Limb (tissue), 2 donors: ENCODE measurements at regions not wholly inside any gene's neighbourhood (a gene's known extent, or its start where the extent isn't known, plus 50 kb on each side); places are given as distances from the start of the nearest gene placed in this dataset.
"Not testable (repeated sequence)": the region's sequence is repeated elsewhere in the genome, so short reads cannot be mapped to it uniquely, and the experiment has no call there.

Experiments used
- DNase-seq, 2 donors: peaks; one replicate each; pipeline ENCODE4 v3.0.0-alpha.2; 2016; ENCODE audit errors: extremely low spot score in 2 of 2

GRCh38 chr3:94483403-94483802, 420.5 kb downstream of the NSUN3 start:
- DNase-seq = no peak

- no peak for DNase-seq
Measured at GRCh38 chr3:94494992-94495391, 432.1 kb downstream of the NSUN3 start.

GRCh38 chr3:94500146-94500545, 437.3 kb downstream of the NSUN3 start:
- no peak for DNase-seq

GRCh38 chr3:94507354-94507753, 444.5 kb downstream of the NSUN3 start:
- DNase-seq = not testable (repeated sequence)

GRCh38 chr3:94512876-94513275, 450.0 kb downstream of the NSUN3 start:
- DNase-seq = no peak

- no peak for DNase-seq
Measured at GRCh38 chr3:94513600-94513999, 450.7 kb downstream of the NSUN3 start.

GRCh38 chr3:94515983-94516382, 453.1 kb downstream of the NSUN3 start:
- DNase-seq = no peak

GRCh38 chr3:94520364-94520763, 457.5 kb downstream of the NSUN3 start:
- DNase-seq = no peak

GRCh38 chr3:94522488-94522887, 459.6 kb downstream of the NSUN3 start:
- no peak for DNase-seq

- no peak for DNase-seq
Measured at GRCh38 chr3:94524102-94524919, 461.4 kb downstream of the NSUN3 start.

- peak; percentile 20 to 36 for DNase-seq
Measured at GRCh38 chr3:94525043-94525442, 462.2 kb downstream of the NSUN3 start.

GRCh38 chr3:94529816-94530215, 467.0 kb downstream of the NSUN3 start:
- no peak for DNase-seq

GRCh38 chr3:94532951-94533350, 470.1 kb downstream of the NSUN3 start:
- DNase-seq = no peak

- no peak for DNase-seq
Measured at GRCh38 chr3:94539937-94540336, 477.1 kb downstream of the NSUN3 start.

GRCh38 chr3:94543161-94543560, 480.3 kb downstream of the NSUN3 start:
- DNase-seq = no peak

- no peak for DNase-seq
Measured at GRCh38 chr3:94544131-94544789, 481.4 kb downstream of the NSUN3 start.

GRCh38 chr3:94548581-94549316, 485.9 kb downstream of the NSUN3 start:
- no peak for DNase-seq

- no peak for DNase-seq
Measured at GRCh38 chr3:94561094-94561493, 498.2 kb downstream of the NSUN3 start.

GRCh38 chr3:94564247-94564646, 501.4 kb downstream of the NSUN3 start:
- DNase-seq = no peak

- DNase-seq = no peak
Measured at GRCh38 chr3:94568041-94568440, 505.2 kb downstream of the NSUN3 start.

- no peak for DNase-seq
Measured at GRCh38 chr3:94573337-94573736, 510.5 kb downstream of the NSUN3 start.

GRCh38 chr3:94587291-94587690, 524.4 kb downstream of the NSUN3 start:
- no peak for DNase-seq
